ENCODE measurements at regions not wholly inside any gene's neighbourhood (a gene's known extent, or its start where the extent isn't known, plus 50 kb on each side); places are given as distances from the start of the nearest gene placed in this dataset.

DNA sequence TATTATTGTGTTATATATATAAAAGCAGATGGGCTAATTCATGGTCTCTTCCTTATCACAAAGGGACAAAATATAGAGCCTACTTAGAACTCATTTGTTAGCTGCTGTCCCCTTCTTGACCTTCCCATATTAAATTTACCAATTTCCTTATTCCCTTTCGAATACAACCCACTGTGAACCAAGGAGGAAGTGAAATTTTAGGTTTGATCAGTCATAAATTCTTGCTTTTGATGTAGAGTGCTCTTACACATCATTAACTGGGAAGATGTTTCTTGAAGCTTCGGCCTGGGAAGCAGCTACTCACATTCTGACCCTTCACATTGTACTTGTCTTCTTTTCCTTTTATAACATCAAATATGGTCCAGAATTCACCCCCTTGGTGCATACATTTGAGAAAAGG, 579.0 kb downstream of the LRFN5 start:
- no peak for TF ChIP-seq BHLHE40 (IDR thresholded peaks at IDR 0.05; ENCODE audit: low read depth, low read length)
- TF ChIP-seq, protein P1, sequence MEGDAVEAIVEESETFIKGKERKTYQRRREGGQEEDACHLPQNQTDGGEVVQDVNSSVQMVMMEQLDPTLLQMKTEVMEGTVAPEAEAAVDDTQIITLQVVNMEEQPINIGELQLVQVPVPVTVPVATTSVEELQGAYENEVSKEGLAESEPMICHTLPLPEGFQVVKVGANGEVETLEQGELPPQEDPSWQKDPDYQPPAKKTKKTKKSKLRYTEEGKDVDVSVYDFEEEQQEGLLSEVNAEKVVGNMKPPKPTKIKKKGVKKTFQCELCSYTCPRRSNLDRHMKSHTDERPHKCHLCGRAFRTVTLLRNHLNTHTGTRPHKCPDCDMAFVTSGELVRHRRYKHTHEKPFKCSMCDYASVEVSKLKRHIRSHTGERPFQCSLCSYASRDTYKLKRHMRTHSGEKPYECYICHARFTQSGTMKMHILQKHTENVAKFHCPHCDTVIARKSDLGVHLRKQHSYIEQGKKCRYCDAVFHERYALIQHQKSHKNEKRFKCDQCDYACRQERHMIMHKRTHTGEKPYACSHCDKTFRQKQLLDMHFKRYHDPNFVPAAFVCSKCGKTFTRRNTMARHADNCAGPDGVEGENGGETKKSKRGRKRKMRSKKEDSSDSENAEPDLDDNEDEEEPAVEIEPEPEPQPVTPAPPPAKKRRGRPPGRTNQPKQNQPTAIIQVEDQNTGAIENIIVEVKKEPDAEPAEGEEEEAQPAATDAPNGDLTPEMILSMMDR (conservative IDR thresholded peaks at IDR 0.05; ENCODE audit: low read depth, low read length): no peak
- no peak for TF ChIP-seq RCOR1 (IDR thresholded peaks at IDR 0.05; ENCODE audit: insufficient replicate concordance, low read length)
- no peak for TF ChIP-seq FOS (IDR thresholded peaks at IDR 0.05; ENCODE audit: low read depth, low read length)
- TF ChIP-seq RFX5 (IDR thresholded peaks at IDR 0.05; ENCODE audit: low read depth, low read length): no peak
- TF ChIP-seq CHD1 (IDR thresholded peaks at IDR 0.05; ENCODE audit: low read depth, low read length): no peak
- TF ChIP-seq MAZ (IDR thresholded peaks at IDR 0.05; ENCODE audit: borderline replicate concordance, low read depth, low read length): no peak
- no peak for TF ChIP-seq MXI1 (IDR thresholded peaks at IDR 0.05; ENCODE audit: borderline replicate concordance, low read depth, low read length)
- TF ChIP-seq SMC3 (IDR thresholded peaks at IDR 0.05; ENCODE audit: low read depth, low read length): no peak
- TF ChIP-seq RAD21 (IDR thresholded peaks at IDR 0.05; ENCODE audit: low read length): no peak
- TF ChIP-seq MAFK (IDR thresholded peaks at IDR 0.05; ENCODE audit: low read depth, low read length): no peak
- TF ChIP-seq NFE2L2 (IDR thresholded peaks at IDR 0.05; ENCODE audit: low read depth, low read length): no peak
